GM06990 (cell line): ENCODE measurements at regions not wholly inside any gene's neighbourhood (a gene's known extent, or its start where the extent isn't known, plus 50 kb on each side); places are given as distances from the start of the nearest gene placed in this dataset.

Source experiments
- DNase-seq: peaks from one replicate; pipeline ENCODE4 v3.0.0-alpha.2; 2011; ENCODE audit not compliant: insufficient read length; ENCODE audit errors: extremely low read depth
- H3K27me3 ChIP-seq: replicated peaks from 2 replicates; pipeline ENCODE4 v1.6.0; 2011; ENCODE audit warnings: low read length; ENCODE audit not compliant: control insufficient read depth, insufficient read depth
- H3K36me3 ChIP-seq: 2 replicates; pipeline ENCODE4 v1.5.1; 2011; ENCODE audit warnings: low read length; ENCODE audit not compliant: control insufficient read depth, insufficient read depth
- H3K4me3 ChIP-seq: replicated peaks from 2 replicates; pipeline ENCODE4 v1.5.1; 2011; ENCODE audit warnings: low read depth, mild to moderate bottlenecking, control low read depth, low read length
- CTCF ChIP-seq: IDR thresholded peaks from 2 replicates; pipeline ENCODE4 v1.5.1; 2011; ENCODE audit warnings: low read length, control low read depth, mild to moderate bottlenecking, inconsistent platforms; ENCODE audit not compliant: insufficient read depth, poor library complexity, severe bottlenecking

DNA sequence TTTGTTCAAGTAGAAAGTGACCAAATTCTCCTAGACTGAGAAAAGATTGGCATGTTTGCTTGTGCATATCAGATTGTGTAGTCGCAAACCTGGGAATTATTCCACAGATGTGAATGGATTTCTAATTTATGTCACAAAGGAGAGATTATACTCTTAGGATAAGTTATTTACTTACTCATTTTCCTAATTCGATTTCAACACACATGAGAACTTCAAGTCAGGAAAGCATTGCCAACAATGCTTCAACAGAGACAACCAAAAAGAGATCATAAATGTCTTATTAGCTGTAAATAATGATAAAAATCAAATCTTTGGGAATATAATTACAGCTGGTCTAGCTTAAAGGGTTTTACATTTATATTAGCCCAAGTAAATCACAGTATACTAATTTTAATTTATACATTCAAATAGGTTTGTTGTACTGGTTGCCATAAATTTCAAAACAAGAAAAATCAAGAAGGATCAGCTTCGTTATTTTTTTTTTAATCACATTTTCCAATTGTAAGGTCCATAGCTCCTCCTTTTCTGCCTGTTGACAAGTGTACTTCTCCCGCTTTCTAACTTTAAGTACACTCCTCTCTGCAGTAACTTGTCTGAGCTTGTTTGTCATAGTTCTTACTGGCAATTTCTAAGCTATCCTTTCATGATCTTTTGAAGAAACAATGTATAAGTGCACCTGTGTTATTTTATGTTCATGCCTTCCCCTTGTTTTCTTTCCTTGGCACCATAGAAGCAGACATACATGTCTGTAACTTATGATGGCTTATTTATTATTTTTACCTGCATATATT, 246.6 kb downstream of the DEPDC1B start:
- no peak for TF ChIP-seq CTCF
- H3K4me3 ChIP-seq: no peak overlapping the region
- H3K36me3 ChIP-seq: no peaks in the 10 kb centered on the region
- no peak for DNase-seq
- H3K27me3 ChIP-seq: no peaks in the 10 kb centered on the region

DNA sequence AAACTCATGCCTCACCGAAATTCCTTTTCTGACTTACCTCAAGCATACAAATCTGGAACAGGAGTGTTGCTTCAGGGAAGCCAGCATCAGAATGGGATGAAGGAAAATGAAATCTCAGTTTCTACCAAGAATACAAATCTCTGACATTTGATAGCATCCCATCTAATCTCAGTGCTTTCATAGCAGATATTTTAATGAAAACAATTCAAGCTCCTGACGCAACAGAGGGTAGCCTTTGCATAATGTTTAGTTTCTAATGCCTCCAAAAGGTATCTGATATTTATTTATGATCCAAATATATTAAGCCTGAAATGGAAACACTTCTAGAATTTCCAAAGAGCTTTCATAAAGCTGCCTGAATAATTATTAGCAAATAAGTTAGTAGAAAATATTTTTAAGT, 251.4 kb downstream of the DEPDC1B start:
- TF ChIP-seq CTCF: no peak
- no peak for DNase-seq
- H3K36me3 ChIP-seq: no peaks in the 10 kb centered on the region
- no peak overlapping the region for H3K4me3 ChIP-seq
- H3K27me3 ChIP-seq: no peaks in the 10 kb centered on the region

DNA sequence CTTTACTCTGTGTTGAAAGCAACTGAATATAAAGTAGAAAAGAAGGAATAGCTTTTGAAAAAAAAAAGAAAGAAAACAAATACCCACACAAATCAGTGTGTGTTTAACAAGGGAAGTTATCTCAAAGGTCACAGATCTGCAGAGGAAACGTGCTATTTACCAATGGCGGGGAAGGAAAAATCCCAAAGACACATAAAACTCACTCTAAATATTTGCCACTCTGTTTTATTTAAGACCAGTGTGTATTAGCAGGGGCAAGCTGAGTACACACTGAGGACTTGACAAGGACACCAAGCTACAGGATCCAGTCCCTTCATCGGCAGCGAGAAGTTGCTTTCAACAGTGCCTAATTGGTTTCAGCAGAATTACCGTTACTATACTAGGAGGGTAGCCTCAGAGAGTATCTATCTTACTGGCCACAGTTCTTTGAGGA, 252.5 kb downstream of the DEPDC1B start:
- TF ChIP-seq CTCF: no peak

DNA sequence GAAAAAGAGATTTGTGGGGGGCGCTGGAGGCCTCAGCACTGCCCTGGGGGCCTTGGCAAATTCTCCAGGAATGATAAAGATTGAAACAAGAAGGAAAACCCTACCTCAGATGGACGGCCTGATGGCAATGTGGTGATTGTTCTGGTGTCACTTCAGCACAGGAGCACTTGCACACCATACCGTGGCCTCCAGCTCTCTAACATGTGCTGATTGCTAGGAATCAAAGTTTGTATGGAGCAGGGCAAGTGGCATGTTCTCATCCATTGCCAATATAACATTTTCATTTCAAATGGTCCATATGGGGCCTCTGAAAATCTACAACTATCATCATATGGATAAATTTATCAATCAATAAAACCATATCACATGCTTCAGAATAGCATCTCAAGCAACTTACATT, 253.0 kb downstream of the DEPDC1B start:
- Histone ChIP-seq H3K4me3 (no peak overlapping the region), H3K27me3 (no peaks in the 10 kb centered on the region), H3K36me3 (no peaks in the 10 kb centered on the region)
- no peak for DNase-seq
- no peak for TF ChIP-seq CTCF

More for the DNA sequence above, 252.5 kb downstream of the DEPDC1B start:
- Histone ChIP-seq H3K4me3 (no peak overlapping the region), H3K36me3 (no peaks in the 10 kb centered on the region), H3K27me3 (no peaks in the 10 kb centered on the region)
- DNase-seq: no peak

GRCh38 chr5:60445921-60446320, 254.0 kb downstream of the DEPDC1B start:
- no peak overlapping the region for H3K4me3 ChIP-seq
- DNase-seq: no peak
- H3K36me3 ChIP-seq: no peaks in the 10 kb centered on the region
- TF ChIP-seq CTCF: no peak
- no peaks in the 10 kb centered on the region for H3K27me3 ChIP-seq
